Umbilical cord (tissue), 1 donor: ENCODE measurements at regions not wholly inside any gene's neighbourhood (a gene's known extent, or its start where the extent isn't known, plus 50 kb on each side); places are given as distances from the start of the nearest gene placed in this dataset.

Experiments used
- DNase-seq: peaks from one replicate; pipeline ENCODE4 v3.0.0-alpha.2; 2015; ENCODE audit warnings: low spot score

DNA sequence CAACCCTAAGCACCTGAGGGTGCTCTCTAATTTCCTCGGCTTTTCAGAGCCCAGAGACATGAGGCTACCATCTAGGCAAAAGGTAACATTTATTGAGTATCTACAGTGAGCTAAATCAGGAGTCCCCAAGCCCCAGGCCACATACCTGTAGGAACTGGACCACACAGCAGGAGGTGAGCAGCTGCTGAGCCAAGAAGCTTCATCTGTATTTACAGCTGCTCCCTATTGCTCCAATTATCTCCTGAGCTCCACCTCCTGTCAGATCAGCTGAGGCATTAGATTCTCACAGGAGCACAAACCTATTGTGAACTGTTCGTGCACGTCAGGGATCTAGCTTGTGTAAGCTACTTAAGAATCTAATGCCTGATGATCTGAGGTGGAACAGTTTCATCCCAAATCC lies 70.2 kb downstream of the RND3 start:
- DNase-seq: no peak

- no peak for DNase-seq
Measured at GRCh38 chr2:150415022-150415421, 72.4 kb downstream of the RND3 start.

- DNase-seq: no peak
Measured at GRCh38 chr2:150413910-150414309, 73.6 kb downstream of the RND3 start.

- DNase-seq: no peak
Measured at GRCh38 chr2:150413366-150413765, 74.1 kb downstream of the RND3 start.

GRCh38 chr2:150410809-150411208 lies 76.7 kb downstream of the RND3 start:
- peak; percentile 27 for DNase-seq

DNA sequence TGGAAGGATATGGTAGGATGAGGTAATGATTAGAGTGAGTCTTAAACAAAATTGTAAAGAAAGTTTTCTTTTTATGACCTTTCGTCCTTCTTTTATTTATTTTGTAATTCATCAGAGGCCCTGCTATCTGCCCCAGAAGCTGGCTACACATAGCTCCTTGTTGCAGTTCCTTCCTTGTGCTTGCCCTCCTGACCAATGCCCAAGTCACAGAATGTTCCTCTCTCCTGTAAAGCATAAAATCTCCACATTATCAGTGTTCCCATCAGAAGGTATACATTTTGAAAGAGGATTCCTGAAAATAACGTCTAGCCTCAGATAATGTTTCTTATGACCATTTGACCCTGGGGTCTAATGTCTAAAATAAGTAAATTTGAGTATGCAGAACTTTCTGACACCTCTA lies 78.3 kb downstream of the RND3 start:
- no peak for DNase-seq

- no peak for DNase-seq
Measured at GRCh38 chr2:150404147-150404546, 83.3 kb downstream of the RND3 start.

DNA sequence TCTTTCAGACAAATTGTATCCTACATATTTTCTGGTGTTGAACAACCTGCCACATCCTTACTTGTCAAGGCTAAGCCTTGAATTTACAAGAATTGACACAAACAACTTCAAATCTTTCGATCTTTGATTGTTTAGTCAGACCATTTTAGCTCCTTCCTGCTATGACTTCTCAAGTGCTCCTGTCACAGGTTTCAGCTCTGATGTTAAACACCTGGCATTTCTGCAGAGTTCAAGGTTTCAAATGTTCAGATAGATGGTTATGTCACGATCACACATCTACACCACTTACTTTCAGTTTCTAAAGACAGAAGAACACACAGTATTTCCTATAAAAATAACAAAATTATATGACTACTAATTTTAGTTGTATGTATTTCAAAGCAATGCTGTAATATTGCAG lies 84.0 kb downstream of the RND3 start:
- DNase-seq: no peak

DNA sequence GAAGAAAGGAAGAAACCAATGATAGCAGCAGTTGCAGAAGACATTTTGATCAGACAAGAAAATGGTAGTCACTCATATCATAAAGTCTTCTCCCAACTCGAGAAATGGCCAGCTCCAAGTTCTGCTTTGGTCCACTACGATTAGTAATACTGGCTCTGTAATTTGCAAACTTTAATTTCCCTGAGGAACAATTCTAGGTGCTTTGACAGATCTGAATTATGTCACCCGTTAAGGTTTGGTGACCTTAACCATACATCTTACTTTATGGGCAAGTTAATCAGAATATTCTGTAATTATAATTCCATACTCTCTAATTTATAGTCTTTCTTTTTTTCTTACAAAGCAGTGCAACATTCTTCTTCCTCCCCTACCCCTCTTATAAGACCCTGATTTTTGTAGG lies 84.5 kb downstream of the RND3 start:
- no peak for DNase-seq

DNA sequence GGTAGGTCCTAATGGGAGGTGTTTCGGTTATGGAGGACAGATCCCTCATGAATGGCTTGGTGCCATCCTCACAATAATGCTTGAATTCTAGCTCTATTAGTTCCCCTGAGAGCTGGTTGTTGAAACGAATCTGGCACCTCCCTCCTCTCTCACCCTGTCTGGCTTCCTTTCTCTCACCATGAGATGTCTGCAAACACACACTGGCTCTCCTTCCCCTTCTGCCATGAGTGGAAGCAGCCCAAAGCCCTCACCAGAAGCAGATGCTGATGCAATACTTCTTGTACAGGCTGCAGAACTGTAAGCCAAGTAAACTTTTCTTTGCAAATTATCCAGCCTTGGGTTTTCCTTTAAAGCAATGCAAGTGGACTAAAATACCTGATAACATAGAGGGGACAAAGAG lies 86.6 kb downstream of the RND3 start:
- no peak for DNase-seq

GRCh38 chr2:150392614-150393013 lies 94.9 kb downstream of the RND3 start:
- no peak for DNase-seq

- DNase-seq: peak; percentile 50
Measured at GRCh38 chr2:150391779-150392178, 95.7 kb downstream of the RND3 start.

- DNase-seq: no peak
Measured at GRCh38 chr2:150389447-150389846, 98.0 kb downstream of the RND3 start.

GRCh38 chr2:150388289-150388625 lies 99.2 kb downstream of the RND3 start:
- no peak for DNase-seq

GRCh38 chr2:150387586-150388288 lies 99.7 kb downstream of the RND3 start:
- no peak for DNase-seq

DNA sequence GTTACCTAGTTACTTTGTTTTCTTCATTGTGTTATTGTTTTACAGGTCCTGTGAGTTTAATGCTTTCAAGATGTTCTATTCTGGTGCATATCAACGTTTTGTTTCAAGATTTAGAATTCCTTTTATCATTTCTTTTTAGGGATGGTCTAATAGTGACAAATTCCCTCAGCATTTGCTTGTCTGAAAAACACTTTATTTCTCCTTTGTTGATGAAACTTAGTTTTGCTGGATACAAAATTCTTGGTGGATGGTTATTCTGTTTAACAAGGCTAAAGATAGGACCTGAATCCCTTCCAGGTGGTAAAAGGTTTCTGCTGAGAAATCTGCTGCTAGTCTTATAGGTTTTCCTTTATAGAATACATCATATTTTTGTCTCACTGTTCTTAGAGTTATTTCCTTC lies 102.3 kb downstream of the RND3 start:
- DNase-seq: no peak

DNA sequence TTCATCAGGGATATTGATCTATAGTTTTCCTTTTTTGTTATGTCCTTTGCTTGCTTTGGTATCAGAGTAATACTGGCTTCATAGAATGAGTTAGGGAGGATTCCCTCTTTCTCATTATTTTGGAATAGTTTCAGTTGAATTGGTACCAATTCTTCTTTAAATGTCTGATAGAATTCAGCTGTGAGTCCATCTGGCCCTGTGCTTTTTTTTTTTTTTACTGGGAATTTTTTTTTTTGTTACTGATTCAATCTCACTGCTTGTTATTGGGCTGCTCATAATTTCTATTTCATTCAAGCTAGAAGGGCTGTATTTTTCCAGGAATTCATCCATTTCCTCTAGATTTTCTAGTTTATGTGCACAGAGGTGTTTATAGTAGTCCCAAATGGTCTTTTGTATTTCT lies 103.9 kb downstream of the RND3 start:
- DNase-seq: no peak

DNA sequence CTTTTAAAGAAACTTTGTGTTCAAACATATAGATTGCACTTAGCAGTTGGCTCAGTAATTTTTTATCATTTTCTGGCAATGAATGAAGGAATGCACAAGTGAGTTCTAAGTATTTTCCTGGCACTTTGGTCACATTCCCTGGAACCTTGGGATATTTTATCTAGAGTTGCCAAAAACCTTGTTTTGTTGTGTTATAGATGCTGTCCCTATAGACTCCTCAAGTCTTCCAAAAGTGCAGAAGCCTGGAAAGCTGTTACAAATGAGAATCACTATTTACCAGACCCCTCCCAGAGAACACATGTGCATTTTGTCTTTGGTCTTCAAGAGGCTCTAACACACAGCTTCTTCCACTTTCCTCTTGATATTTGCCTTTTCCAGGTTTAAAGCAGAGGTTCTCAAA lies 108.3 kb downstream of the RND3 start:
- DNase-seq: no peak

DNA sequence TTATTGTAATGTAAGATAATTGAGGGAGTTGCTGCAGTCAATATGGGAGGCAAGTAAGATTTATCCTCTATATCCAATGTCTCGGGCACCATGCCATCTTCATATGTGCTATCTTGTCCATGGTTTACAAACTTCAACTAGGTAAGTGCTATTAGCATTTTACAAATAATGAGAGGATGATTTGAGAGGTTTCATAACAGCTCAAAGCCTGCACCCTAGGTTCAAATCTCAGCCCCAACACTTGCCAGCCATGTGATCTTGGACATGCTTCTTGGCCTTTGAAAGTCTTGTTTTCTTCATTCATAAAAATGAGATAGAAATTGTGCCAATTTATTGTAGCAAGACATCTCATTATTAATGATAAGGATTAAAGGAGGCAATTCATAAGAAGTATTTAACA lies 108.8 kb downstream of the RND3 start:
- no peak for DNase-seq

DNA sequence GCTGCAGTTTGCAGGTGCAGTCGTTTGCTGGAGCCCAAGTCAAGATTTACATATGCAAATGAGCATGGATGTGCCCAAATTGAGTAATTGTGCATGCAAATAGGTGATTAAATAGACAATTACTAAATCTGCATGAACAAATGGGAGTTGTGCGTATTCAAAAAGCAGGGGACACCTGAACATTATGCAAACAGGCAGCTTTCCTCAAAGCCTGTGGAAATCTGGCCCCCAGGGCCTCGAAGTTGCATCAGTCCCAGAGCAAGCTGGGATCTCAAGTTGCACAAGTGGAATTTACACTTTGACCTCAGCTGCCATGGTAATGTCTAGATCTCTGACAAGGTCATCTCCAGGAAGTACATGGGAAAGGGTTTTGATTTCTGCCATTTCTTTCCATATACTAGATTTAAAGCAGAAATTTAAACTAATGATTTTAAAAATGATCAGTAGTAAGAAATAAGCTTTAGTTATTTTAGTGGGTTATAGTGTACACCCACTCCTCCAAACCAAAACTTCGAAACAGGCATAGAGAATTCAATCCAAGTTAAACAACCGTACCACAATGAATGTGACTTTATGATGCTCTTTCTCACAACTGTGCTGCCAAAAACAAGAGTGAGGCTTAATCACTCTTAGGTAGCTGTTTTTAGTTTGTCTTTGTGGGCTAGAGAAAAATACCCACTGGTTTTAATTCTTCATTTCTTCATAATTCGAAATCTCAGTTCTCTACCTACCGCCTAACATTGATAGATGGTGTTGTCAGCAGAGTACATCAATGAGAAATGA lies 110.7 kb downstream of the RND3 start:
- no peak for DNase-seq

DNA sequence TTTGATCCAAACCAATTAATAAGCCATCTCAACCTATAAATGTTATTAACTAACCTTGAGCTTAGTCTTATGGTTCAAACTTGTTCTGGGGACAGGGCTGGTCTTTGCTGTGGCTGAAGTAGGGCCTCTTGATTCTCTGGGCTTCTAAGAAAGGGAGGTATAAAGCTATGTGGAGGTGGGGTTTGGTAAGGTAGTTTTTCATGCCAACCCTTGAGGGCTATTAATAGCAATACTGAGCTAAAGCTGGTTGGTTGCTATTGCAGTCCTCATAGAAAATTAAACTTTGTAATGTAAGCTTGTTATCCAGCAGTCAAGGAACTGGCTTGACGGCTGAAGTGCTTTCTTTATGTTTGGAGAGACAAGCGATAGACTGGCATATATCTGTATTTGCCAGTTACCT lies 112.1 kb downstream of the RND3 start:
- no peak for DNase-seq

DNA sequence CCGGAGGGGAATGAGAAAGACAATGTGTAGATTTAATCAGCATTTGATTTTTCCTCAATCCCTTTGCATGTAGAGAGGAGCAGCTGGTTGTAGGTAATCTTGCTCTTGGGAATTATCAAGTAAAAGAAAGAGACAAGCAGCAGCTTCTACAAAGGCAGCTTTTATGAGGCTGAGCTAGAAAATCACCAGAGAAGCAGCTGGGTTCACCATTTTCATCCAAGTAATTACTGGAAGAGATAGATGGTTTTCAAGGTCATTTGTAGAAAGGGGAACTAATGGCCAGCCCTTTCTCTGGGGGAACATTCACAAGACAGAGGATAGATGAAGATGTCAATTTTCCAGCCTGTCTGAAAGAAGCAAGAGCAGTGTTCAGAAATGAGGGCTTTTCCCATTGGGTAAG lies 113.0 kb downstream of the RND3 start:
- DNase-seq: no peak

- DNase-seq: no peak
Measured at GRCh38 chr2:150373374-150373773, 114.1 kb downstream of the RND3 start.
